ENCODE measurements at regions not wholly inside any gene's neighbourhood (a gene's known extent, or its start where the extent isn't known, plus 50 kb on each side); places are given as distances from the start of the nearest gene placed in this dataset.

GRCh38 chr10:31709476-31709875 is 219.2 kb downstream of the ARHGAP12 start:
- no peak for DNase-seq (ENCODE audit: low read depth)

- DNase-seq (ENCODE audit: low read depth) = no peak
These were observed 219.6 kb downstream of the ARHGAP12 start for GRCh38 chr10:31709028-31709427.

- no peak for DNase-seq (ENCODE audit: low read depth)
These were observed 220.2 kb downstream of the ARHGAP12 start for GRCh38 chr10:31708474-31708873.

GRCh38 chr10:31708046-31708445 is 220.6 kb downstream of the ARHGAP12 start:
- DNase-seq (ENCODE audit: low read depth) = no peak

GRCh38 chr10:31707093-31708039 is 221.3 kb downstream of the ARHGAP12 start:
- peak; percentile 81 for DNase-seq (ENCODE audit: low read depth)

GRCh38 chr10:31706464-31707092 is 222.1 kb downstream of the ARHGAP12 start:
- no peak for DNase-seq (ENCODE audit: low read depth)

GRCh38 chr10:31705136-31705535 is 223.5 kb downstream of the ARHGAP12 start:
- no peak for DNase-seq (ENCODE audit: low read depth)

GRCh38 chr10:31704195-31704594 is 224.4 kb downstream of the ARHGAP12 start:
- DNase-seq (ENCODE audit: low read depth) = no peak

- no peak for DNase-seq (ENCODE audit: low read depth)
These were observed 225.7 kb downstream of the ARHGAP12 start for GRCh38 chr10:31702954-31703353.

- no peak for DNase-seq (ENCODE audit: low read depth)
These were observed 226.6 kb downstream of the ARHGAP12 start for GRCh38 chr10:31702005-31702404.

GRCh38 chr10:31701546-31701945 is 227.1 kb downstream of the ARHGAP12 start:
- DNase-seq (ENCODE audit: low read depth) = no peak

GRCh38 chr10:31700181-31700611 is 228.4 kb downstream of the ARHGAP12 start:
- DNase-seq (ENCODE audit: low read depth) = no peak

GRCh38 chr10:31698181-31698830 is 230.3 kb downstream of the ARHGAP12 start:
- peak; percentile 80 for DNase-seq (ENCODE audit: low read depth)

- DNase-seq (ENCODE audit: low read depth) = peak; percentile 90
These were observed 231.1 kb downstream of the ARHGAP12 start for GRCh38 chr10:31697271-31698180.

GRCh38 chr10:31694929-31695837 is 233.4 kb downstream of the ARHGAP12 start:
- DNase-seq (ENCODE audit: low read depth) = no peak

GRCh38 chr10:31694126-31694685 is 234.4 kb downstream of the ARHGAP12 start:
- DNase-seq (ENCODE audit: low read depth) = no peak

GRCh38 chr10:31693491-31693890 is 235.1 kb downstream of the ARHGAP12 start:
- no peak for DNase-seq (ENCODE audit: low read depth)

GRCh38 chr10:31689233-31689632 is 239.4 kb downstream of the ARHGAP12 start:
- DNase-seq (ENCODE audit: low read depth) = no peak

GRCh38 chr10:31687663-31688482 is 240.8 kb downstream of the ARHGAP12 start:
- DNase-seq (ENCODE audit: low read depth) = no peak

Measured in ELR (cell line).